GM18505 (cell line): ENCODE measurements at regions not wholly inside any gene's neighbourhood (a gene's known extent, or its start where the extent isn't known, plus 50 kb on each side); places are given as distances from the start of the nearest gene placed in this dataset.

ENCODE experiments used
- ATAC-seq: cut with Tn5 transposase; IDR thresholded peaks from one replicate; pipeline ENCODE4 v1.9.1; 2021; ENCODE audit not compliant: unreplicated experiment
- POLR2A ChIP-seq: IDR thresholded peaks from 4 replicates; pipeline ENCODE4 v1.6.1; 2011; ENCODE audit warnings: borderline replicate concordance; ENCODE audit not compliant: insufficient read depth, insufficient read length; ENCODE audit errors: extremely low read depth

DNA sequence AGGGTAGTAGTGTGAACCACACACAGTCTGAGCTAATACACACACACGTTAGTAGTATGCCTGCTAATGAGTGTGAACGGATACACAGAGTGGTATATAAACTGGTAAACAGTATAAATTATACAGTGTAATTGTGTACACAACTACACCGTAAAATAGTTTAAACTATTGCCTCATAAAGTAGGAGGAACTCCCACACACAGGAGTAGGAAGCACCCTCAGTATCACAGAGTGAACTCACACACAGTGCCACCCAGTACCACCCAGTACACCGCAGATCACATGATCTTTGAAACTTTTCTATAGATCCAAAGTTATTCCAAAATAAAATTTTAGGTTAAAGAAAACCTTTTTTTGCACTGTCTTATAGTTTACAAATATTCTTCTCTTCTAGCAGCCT lies 275.1 kb downstream of the ADGRA3 start:
- TF ChIP-seq POLR2A, result no peak
- no peak for ATAC-seq

GRCh38 chr4:22238742-22239141 lies 277.1 kb downstream of the ADGRA3 start:
- TF ChIP-seq POLR2A, result no peak
- no peak for ATAC-seq

DNA sequence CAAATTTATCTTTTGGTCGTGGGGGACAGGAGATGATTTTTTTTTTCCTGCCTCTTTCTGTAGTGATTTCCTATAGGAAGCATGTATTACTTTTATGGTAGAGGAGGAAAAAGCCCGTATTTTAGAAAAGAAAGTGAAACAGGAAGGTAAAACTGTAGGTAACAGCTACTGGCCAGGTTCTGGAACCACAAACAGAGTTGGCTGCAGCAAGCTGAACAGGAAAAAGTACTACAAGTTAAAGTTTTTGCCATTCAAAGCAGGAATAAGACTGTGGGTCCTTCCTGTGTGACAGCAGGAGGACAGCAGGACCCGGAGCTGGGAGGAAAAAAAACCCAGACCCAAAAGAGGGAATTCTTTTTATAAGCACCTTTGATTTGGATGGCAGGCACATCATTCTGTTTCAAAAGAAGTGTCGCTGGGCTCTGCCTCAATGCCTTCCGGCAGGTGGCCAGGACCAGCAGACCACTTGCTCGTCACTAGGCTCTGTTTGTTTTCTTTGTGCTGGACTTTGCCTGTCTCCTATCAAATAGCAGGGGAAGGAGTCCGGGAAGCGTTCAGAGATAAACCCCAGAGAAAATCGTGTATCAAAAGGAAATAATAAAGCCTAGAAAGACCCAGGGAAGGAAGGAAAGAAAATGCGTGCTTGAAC lies 277.9 kb downstream of the ADGRA3 start:
- no peak for TF ChIP-seq POLR2A
- no peak for ATAC-seq

- no peak for ATAC-seq
- no peak for TF ChIP-seq POLR2A
These were observed 278.6 kb downstream of the ADGRA3 start for GRCh38 chr4:22237155-22237751.

DNA sequence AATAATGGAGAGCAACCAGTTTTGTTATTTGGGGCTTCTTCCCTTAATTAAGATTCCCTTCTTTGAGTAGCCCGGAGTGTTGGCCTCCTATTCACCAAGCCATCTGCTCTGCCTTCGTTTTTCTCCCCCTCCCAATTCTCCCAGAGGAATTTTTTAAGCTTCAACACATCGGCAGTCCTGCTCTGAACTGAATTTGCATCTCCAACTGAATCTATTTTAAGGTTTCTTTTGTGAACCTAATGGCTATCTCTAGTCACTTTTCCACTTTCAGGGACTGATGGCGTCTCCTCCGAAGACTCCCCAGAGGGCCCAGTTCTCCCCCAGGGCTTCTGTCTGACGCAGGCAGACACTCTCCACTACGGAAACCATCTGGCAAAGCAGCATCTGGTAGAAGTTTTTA lies 280.2 kb downstream of the ADGRA3 start:
- TF ChIP-seq POLR2A, result no peak
- no peak for ATAC-seq

DNA sequence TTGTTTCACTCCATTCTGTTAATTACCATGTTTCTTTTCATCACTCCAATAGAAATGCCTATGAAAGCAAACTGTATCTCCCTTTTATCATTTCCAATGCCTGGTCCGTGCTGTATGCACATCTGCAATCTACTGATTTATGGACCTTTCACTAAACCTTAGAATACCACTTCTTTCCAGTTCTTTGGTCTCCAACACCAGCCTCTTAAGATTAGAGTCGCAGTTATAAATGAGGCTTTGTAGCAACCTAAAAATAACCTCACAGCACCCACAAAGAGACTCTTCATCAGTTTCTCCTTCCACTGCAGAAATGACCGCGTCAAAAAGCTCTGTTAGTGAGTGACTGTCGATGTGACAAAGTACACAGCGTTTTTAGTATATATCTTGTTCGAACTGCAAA lies 282.6 kb downstream of the ADGRA3 start:
- no peak for ATAC-seq
- no peak for TF ChIP-seq POLR2A

DNA sequence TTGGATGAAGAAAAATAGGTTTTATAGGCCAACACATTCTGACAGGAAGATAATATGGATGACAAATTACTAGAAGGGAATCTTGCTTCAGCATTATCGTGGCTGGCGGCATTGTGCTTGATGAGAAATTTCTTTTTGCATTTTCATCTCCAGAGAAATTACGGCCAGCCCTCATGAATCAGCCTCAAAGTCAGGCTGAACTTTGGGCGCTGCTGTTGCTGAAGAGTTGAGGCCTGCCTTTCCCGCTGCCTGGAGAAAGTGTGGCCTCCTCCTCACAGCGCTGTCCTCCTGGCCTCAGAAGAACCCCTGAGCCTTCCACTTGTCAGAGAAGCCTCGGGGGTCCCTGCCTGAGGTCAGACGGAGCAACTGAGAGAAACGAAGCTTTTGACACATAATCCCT lies 272.4 kb upstream of the KCNIP4 start:
- ATAC-seq, result no peak
- no peak for TF ChIP-seq POLR2A

DNA sequence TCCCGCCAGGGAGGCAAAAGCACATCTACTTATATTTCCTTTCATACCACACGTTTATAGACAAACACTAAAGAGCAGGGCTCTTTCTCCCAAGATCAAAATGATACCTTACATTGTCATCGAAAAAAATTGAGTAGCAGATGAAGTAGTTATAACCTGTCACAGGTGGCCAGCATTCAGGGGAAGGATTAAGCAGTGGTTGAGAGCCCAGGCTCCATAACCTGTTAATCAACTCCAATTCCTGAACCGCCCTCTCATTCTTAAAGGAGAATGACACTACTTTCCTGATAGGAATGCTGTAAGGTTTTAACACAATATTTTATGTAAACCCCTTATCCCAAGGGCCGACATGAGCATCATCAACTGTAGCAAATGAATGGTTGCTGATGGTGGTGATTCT lies 268.9 kb upstream of the KCNIP4 start:
- ATAC-seq, result no peak
- no peak for TF ChIP-seq POLR2A

- TF ChIP-seq POLR2A, result no peak
- no peak for ATAC-seq
These were observed 267.7 kb upstream of the KCNIP4 start for GRCh38 chr4:22216278-22216677.

- no peak for ATAC-seq
- TF ChIP-seq POLR2A, result no peak
These were observed 266.5 kb upstream of the KCNIP4 start for GRCh38 chr4:22215084-22215483.

DNA sequence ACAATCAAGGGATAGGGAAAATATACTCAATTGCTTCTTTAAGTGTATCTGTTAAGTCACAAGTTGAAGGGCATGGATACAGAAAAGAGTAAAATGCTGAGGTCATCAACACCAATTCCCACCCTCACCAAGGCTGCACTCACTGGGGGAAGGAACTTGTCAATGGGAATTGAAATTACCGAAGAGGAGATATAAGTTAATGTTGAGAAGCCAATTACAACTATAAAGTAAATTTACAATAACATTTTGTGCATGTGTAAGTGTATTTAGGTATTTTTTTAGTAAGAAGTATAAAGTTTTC lies 255.1 kb upstream of the KCNIP4 start:
- ATAC-seq, result no peak
- no peak for TF ChIP-seq POLR2A

- TF ChIP-seq POLR2A, result no peak
These were observed 254.6 kb upstream of the KCNIP4 start for GRCh38 chr4:22202975-22203710.

GRCh38 chr4:22202246-22202974 lies 253.8 kb upstream of the KCNIP4 start:
- TF ChIP-seq POLR2A, result no peak
- ATAC-seq, result no peak

More at GRCh38 chr4:22202975-22203710, 254.6 kb upstream of the KCNIP4 start:
- no peak for ATAC-seq
